ENCODE measurements at regions not wholly inside any gene's neighbourhood (a gene's known extent, or its start where the extent isn't known, plus 50 kb on each side); places are given as distances from the start of the nearest gene placed in this dataset.

GRCh38 chr12:116339062-116339461, 61.6 kb upstream of the MED13L start:
- DNase-seq (ENCODE audit: low spot score): no peak
- TF ChIP-seq CTCF (IDR thresholded peaks at IDR 0.05; ENCODE audit: extremely low read depth, missing control alignments): no peak

- DNase-seq (ENCODE audit: low spot score): no peak
Observed at GRCh38 chr12:116339800-116340371, 62.4 kb upstream of the MED13L start.

DNA sequence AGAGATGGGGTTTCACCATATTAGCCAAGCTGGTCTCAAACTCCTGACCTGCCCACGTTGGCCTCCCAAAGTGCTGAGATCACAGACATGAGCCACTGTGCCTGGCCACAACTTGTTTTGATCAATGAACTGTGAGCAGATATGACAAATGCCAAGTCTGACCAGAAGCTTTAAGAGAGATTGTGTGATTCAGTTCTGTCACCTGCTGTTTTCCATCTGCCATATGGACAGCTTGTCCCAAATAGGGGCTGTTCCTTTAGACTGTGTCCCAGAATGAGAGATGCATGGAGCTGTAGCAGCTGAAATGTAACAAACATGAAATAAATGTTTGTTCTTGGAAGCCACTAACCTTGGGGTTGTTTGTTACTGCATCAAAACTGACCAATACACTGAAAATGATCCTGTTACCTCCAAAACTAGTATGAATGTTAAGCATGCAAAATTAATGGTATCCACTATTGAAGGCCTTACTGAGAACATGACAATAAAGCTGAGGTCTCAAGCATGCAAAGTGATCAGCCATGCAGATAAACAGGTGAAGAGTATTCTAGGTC, 65.9 kb upstream of the MED13L start:
- no peak for DNase-seq (ENCODE audit: low spot score)
- no peak for TF ChIP-seq CTCF (IDR thresholded peaks at IDR 0.05; ENCODE audit: extremely low read depth, missing control alignments)

More at GRCh38 chr12:116339800-116340371, 62.4 kb upstream of the MED13L start:
- TF ChIP-seq CTCF (IDR thresholded peaks at IDR 0.05; ENCODE audit: extremely low read depth, missing control alignments): no peak

DNA sequence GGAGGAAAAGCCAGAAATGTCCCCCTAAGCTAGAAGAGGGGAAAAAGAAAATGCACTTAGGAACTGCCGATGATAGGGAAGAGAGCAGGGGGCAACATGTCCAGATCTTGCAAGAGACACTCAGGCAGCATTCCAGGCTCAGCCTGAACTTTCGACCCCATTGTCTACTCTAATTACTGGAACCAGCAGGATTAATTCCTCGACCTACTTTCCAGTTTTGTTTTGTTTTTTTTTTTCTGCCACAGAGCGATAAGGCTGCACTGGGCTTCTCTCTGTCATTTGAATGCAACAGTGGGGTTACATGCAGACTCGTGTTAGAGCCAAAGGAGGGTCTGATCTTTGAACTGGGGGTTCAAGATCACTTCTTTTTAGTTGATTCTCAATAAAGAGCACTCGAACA, 68.7 kb upstream of the MED13L start:
- DNase-seq (ENCODE audit: low spot score): no peak
- TF ChIP-seq CTCF (IDR thresholded peaks at IDR 0.05; ENCODE audit: extremely low read depth, missing control alignments): no peak

DNA sequence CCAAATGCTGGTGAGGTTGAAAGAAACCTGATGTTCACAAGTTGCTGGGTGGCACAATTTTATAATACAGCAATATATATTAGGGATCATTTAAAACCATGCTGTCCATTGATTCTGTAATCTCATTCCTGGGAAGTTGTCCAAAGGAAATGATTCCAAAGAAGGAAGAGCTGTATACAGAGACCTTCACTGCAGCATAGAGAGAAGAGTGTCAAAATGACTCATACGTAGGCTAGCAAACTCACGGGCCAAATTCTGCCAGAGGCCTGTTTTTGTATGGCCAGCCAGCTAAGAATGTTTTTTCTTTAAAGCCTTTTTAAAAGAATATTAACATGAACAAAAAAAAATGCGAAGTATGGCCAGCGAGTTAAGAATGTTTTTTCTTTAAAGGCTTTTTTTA, 69.2 kb upstream of the MED13L start:
- TF ChIP-seq CTCF (IDR thresholded peaks at IDR 0.05; ENCODE audit: extremely low read depth, missing control alignments): no peak
- no peak for DNase-seq (ENCODE audit: low spot score)

GRCh38 chr12:116347265-116347664, 69.8 kb upstream of the MED13L start:
- TF ChIP-seq CTCF (IDR thresholded peaks at IDR 0.05; ENCODE audit: extremely low read depth, missing control alignments): no peak
- no peak for DNase-seq (ENCODE audit: low spot score)

- no peak for DNase-seq (ENCODE audit: low spot score)
- TF ChIP-seq CTCF (IDR thresholded peaks at IDR 0.05; ENCODE audit: extremely low read depth, missing control alignments): no peak
Observed at GRCh38 chr12:116352315-116352835, 74.9 kb upstream of the MED13L start.
